SJSA1 (cell line): ENCODE measurements at regions not wholly inside any gene's neighbourhood (a gene's known extent, or its start where the extent isn't known, plus 50 kb on each side); places are given as distances from the start of the nearest gene placed in this dataset.

Experiments used
- DNase-seq, 2 experiments: peaks; one replicate each; pipeline ENCODE4 v3.0.0-alpha.2; 2015 to 2020; ENCODE audit warnings: low spot score in 2 of 2, low read depth in 1 of 2
- H3K27ac ChIP-seq: fragments of 250-450 bp; sonication (Bioruptor Pico); 2 replicates; pipeline ENCODE4 v1.5.1; 2020; ENCODE audit warnings: mild to moderate bottlenecking, moderate library complexity
- H3K27me3 ChIP-seq: fragments of 250-450 bp; sonication (Bioruptor Pico); replicated peaks from 2 replicates; pipeline ENCODE4 v1.5.1; 2020; ENCODE audit warnings: mild to moderate bottlenecking, moderate library complexity
- H3K36me3 ChIP-seq: fragments of 250-450 bp; sonication (Bioruptor Pico); 2 replicates; pipeline ENCODE4 v1.5.1; 2020; ENCODE audit warnings: mild to moderate bottlenecking
- H3K4me1 ChIP-seq: fragments of 250-450 bp; sonication (Bioruptor Pico); replicated peaks from 2 replicates; pipeline ENCODE4 v1.6.1; 2021; ENCODE audit warnings: mild to moderate bottlenecking
- H3K4me3 ChIP-seq: fragments of 250-450 bp; sonication (Bioruptor Pico); 2 replicates; pipeline ENCODE4 v1.5.1; 2020; ENCODE audit warnings: mild to moderate bottlenecking
- H3K9me3 ChIP-seq: fragments of 250-450 bp; sonication (Bioruptor Pico); replicated peaks from 2 replicates; pipeline ENCODE4 v1.5.1; 2020; ENCODE audit warnings: mild to moderate bottlenecking

DNA sequence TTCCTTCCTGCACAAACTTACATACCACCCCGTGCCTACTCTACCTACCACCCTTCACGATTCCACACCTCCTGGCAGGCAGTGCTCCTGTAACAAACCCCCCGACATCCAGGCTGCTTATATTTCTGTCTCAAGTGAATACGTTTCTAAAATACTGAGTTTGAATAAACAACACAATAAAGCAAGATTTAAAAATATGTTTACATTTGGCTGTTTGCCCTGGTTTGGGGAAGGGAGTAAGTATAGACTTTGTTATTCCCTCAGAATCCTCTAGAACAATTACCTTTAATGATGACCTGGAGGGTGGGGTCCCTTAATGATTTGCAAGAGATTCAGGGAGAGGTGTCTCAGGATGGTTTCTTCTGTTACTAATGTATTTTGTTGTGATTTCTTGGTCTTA, 402.6 kb upstream of the TBL1XR1 start:
- Histone ChIP-seq H3K9me3 (no peaks in the 10 kb centered on the region), H3K27ac (no peak overlapping the region)
- no peak for DNase-seq

DNA sequence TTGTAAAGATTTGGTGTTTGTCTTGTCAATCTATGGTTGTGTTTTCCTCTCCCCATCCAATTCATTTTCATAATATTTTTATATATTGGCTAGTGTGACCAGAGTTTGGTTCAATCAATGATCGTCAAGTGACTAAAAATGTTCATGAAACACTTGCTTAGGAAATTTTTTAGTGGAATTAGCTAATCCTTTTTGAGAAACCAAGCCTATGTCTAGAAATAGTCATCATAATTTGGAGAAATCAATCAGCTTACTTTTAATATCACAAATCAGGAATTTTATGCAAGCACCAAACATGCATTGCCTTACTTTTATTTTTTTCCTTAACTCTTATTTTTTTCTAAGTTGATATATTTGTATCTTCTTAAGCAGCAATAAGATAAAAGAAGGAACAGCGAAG, 403.1 kb upstream of the TBL1XR1 start:
- Histone ChIP-seq H3K36me3 (no peaks in the 10 kb centered on the region), H3K9me3 (0 out of 2 replicates have a peak, but pooled peaks cover 3% of the 10 kb centered on the region), H3K27ac (no peak overlapping the region), H3K27me3 (no peaks in the 10 kb centered on the region), H3K4me1 (peaks cover 48% of the 10 kb centered on the region), H3K4me3 (no peak overlapping the region)
- DNase-seq: no peak

More for the DNA sequence above, 402.6 kb upstream of the TBL1XR1 start:
- no peaks in the 10 kb centered on the region for H3K36me3 ChIP-seq
- H3K4me3 ChIP-seq: no peak overlapping the region
- H3K27me3 ChIP-seq: no peaks in the 10 kb centered on the region
- H3K4me1 ChIP-seq: peaks cover 50% of the 10 kb centered on the region

DNA sequence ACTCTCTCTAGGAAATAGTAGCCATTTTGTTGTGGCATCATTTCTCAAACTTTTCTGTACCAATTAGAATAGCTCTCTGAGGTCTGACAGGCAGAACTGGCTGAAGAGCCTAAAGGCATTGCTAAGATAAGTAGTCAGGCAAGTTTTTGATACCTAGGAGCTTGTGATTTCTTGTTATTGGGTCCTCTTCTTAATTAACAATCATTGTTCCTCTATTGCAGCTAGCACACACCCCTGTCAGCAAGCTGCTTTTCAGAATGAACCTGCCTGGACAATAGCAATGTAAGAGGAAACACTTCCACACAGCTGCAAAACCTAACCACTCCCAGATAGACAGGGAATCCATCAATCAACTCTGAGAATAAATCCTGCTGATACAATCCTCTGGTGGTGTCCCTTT, 403.9 kb upstream of the TBL1XR1 start:
- Histone ChIP-seq H3K27ac (no peak overlapping the region), H3K27me3 (no peaks in the 10 kb centered on the region), H3K4me3 (no peak overlapping the region), H3K9me3 (0 out of 2 replicates have a peak, but pooled peaks cover 3% of the 10 kb centered on the region), H3K36me3 (no peaks in the 10 kb centered on the region), H3K4me1 (peaks cover 41% of the 10 kb centered on the region)
- no peak for DNase-seq

DNA sequence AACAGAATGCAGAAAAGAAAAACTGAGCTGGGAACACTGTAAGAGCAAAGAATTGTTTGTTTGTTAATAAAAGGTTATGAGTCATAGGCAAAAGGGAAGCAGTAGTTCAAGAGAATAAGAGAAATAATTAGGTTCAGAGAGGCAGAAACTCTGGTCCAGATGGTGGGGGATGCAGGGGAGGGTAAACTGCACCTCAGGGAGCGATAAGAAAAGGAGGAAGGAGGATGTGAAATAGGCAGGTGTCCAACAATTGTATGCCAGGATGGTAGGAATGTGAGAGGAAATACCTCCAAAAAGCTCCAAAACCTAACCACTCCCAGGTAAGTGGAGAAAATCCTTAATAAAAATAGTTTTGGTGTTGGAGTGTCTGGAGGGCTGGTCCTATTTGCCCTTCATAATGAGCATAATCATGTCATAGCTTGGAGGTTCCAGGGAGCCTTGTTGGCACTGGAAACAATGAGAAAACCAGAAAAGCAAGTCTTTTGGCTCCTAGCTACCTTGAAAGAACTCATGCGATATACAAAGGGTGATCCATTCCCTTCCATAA, 405.4 kb upstream of the TBL1XR1 start:
- peaks cover 26% of the 10 kb centered on the region for H3K4me1 ChIP-seq
- 0 out of 2 replicates have a peak, but pooled peaks cover 3% of the 10 kb centered on the region for H3K9me3 ChIP-seq
- H3K4me3 ChIP-seq: no peak overlapping the region
- H3K27ac ChIP-seq: no peak overlapping the region
- DNase-seq: no peak
- no peaks in the 10 kb centered on the region for H3K27me3 ChIP-seq
- no peaks in the 10 kb centered on the region for H3K36me3 ChIP-seq

DNA sequence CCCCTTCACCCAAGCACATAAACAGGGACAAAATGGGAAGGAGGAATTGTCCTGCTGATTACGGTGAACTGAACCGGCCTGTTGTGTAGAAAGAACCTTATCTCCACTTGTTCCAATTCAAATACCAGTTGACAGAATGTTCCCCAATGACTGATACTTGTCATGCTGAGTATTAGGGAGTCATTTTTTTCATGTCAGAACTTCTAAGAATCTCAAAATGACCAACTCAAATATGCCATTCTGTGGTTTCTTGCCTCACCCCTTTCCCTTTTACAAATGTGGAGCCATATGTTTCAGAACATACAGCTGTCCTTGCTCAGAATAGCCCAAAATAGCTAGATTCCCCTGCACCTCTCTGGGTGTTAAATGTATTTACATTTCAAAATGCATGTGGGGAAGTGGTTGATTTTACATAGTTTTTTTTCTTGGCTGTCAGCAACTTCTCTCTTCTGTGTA, 405.9 kb upstream of the TBL1XR1 start:
- peaks cover 22% of the 10 kb centered on the region for H3K4me1 ChIP-seq
- H3K27me3 ChIP-seq: no peaks in the 10 kb centered on the region
- DNase-seq: no peak
- no peak overlapping the region for H3K4me3 ChIP-seq
- no peaks in the 10 kb centered on the region for H3K36me3 ChIP-seq
- H3K27ac ChIP-seq: no peak overlapping the region
- H3K9me3 ChIP-seq: 0 out of 2 replicates have a peak, but pooled peaks cover 3% of the 10 kb centered on the region

DNA sequence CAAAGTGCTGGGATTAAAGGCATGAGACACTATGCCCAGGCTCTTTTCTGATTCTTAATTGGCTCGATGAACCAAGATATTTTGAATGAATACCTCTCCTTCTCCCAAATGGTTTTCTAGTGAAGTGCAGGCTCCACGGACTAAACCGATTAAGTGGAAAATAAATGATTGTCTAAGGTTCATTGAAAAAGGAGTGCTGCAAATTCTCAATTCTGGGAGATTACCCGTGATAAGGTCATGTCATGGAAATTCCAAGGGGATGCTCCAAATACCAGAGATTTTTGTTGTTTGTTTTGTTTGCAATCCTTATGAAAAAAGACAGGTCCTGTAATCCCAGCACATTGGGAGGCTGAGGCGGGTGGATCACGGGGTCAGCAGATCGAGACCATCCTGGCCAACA, 406.9 kb upstream of the TBL1XR1 start:
- H3K27ac ChIP-seq: no peak overlapping the region
- DNase-seq: no peak
- peaks cover 22% of the 10 kb centered on the region for H3K4me1 ChIP-seq
- no peaks in the 10 kb centered on the region for H3K36me3 ChIP-seq
- H3K27me3 ChIP-seq: no peaks in the 10 kb centered on the region
- 0 out of 2 replicates have a peak, but pooled peaks cover 3% of the 10 kb centered on the region for H3K9me3 ChIP-seq
- H3K4me3 ChIP-seq: no peak overlapping the region

DNA sequence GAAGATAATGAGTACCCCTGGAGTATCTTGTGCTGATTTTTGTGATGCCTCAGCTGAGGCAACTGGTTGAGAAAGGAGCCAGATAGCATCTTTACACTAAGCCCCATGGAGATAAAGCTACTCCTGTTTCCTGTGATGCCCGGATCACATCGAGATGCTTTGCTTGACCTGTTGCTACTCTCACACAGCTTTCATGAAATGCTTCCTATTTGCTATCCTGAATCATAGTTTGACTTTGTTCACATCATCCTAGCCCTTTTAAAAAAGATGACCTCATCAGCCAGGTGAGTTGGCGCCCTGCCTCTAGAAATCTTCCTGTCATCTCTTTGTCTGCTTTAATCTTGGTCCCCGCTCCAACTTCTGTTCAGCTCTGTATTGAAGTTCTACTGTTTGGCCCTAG, 409.6 kb upstream of the TBL1XR1 start:
- no peak for DNase-seq
- Histone ChIP-seq H3K4me3 (no peak overlapping the region), H3K4me1 (peaks cover 28% of the 10 kb centered on the region), H3K27ac (no peak overlapping the region), H3K36me3 (no peaks in the 10 kb centered on the region), H3K27me3 (no peaks in the 10 kb centered on the region), H3K9me3 (0 out of 2 replicates have a peak, but pooled peaks cover 3% of the 10 kb centered on the region)

DNA sequence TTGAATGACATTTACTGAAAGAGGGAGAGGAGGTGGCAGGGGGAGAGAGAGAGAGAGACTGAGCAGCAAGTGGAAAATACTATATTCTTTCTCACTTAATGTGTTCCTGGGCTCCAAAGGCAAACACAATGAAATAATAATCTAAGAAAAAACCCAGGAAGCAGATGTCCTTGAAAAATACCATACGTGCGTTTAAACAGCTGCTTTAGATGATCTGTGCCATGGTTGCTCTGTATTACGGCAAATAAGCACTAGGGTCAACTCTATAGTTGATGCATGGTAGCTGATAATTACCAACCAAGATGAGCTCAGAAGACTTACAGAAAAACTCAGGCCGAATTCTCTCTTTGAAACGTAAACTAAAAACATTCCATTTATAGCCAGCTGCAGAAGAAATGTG, 410.3 kb upstream of the TBL1XR1 start:
- no peak for DNase-seq
- Histone ChIP-seq H3K36me3 (no peaks in the 10 kb centered on the region), H3K27me3 (no peaks in the 10 kb centered on the region), H3K27ac (no peak overlapping the region), H3K9me3 (0 out of 2 replicates have a peak, but pooled peaks cover 3% of the 10 kb centered on the region), H3K4me3 (no peak overlapping the region), H3K4me1 (peaks cover 23% of the 10 kb centered on the region)

DNA sequence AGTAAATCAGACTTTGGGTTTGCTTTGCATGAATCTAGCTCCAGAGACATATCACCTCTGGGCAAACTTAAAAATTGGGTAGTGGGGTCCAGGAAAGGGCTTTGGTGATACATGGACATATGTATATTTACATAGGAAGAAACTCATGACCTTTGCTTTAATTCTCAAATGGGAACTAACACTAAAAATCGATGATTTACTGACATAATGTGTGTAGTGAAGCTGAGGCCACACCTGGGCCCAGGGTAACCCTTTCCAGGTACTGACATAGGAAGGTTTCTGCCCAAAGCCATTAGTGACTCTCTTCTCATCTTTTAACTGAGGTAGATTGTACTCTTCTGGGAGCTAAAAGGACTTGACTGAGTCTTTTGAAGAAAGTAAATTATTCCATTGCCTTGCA, 411.2 kb upstream of the TBL1XR1 start:
- no peak for DNase-seq
- H3K27me3 ChIP-seq: no peaks in the 10 kb centered on the region
- H3K4me3 ChIP-seq: no peak overlapping the region
- peaks cover 16% of the 10 kb centered on the region for H3K4me1 ChIP-seq
- no peaks in the 10 kb centered on the region for H3K36me3 ChIP-seq
- H3K9me3 ChIP-seq: 0 out of 2 replicates have a peak, but pooled peaks cover 3% of the 10 kb centered on the region
- no peak overlapping the region for H3K27ac ChIP-seq

DNA sequence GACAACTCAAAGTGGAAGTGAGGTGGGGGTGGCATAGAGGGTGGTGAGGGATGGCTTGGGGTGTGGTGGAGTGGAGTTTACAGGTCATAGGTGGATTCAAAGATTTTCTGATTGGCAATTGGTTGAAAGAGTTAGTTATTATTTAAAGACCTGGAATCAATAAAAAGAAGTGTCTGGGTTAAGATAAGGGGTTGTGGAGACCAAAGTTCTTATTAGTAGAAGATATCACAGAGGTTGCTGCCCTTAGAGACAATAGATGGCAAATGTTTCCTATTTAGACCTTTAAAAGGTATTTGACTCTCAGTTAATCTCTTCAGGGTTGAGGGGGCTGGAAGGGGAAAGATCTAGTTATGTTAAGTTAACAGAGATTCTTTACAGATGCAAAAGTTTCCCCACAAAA, 412.3 kb upstream of the TBL1XR1 start:
- H3K27me3 ChIP-seq: no peaks in the 10 kb centered on the region
- no peak for DNase-seq
- H3K27ac ChIP-seq: no peak overlapping the region
- H3K4me3 ChIP-seq: no peak overlapping the region
- 0 out of 2 replicates have a peak, but pooled peaks cover 3% of the 10 kb centered on the region for H3K9me3 ChIP-seq
- H3K36me3 ChIP-seq: no peaks in the 10 kb centered on the region
- H3K4me1 ChIP-seq: peaks cover 7% of the 10 kb centered on the region

DNA sequence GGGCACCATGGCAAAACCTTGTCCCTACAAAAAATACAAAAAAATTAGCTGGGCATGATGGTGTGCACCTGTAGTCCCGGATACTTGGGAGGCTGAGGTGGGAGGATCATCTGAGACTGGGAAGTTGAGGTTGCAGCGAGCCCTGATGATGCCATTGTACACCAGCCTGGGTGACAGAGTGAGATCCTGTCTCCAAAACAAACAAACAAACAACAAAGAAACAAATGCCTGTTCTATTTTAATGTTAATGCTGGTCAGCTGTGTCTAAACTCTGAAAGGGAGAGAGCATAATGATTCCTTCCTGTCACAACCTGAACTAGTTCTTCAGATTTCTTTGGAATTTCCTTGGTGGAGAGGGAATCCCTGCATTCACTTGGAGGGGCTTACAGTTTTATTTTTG, 413.0 kb upstream of the TBL1XR1 start:
- H3K36me3 ChIP-seq: no peaks in the 10 kb centered on the region

DNA sequence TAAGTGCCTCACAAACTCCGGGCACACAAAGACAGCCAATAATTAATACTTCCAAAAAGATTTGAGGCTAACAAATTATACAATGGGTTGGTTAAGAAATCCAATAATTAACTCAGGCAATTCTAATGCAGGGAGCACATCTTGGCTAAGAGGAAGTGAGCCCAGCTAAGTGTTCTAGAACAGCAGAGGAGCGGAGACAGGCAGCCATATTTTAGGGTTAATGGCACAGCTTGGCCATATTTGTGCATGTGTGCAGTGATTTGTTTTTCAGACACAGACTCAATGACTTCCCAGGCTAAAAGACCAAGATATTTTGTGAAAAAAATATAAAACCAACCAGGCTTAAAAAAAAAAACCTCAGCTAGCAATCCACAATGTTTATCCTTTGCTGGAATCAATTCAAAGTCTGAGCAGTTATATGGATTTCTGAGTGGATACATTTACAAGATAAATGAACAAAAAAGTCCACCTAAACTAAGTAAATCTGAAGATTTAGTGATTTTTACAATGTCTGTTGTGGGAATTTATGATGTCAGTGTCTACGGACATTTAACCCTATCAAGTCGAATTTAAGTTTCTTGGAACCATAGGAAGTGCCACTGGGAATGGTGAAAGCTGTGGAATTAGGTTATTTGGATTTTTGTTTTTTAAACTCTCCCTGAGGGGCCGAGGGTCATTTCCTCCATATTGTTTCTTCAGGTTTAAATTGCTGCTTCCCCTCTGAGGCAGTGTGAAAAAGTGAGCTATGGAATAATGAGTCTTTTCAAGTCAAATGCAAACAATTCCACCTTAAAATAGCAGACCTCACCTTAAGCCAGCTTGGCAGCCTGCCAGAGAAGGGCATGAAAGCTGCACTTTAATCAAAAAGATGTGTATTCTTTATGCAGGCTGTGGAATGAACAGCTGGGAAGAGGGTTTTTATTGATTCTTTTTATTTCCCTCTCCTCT, 413.7 kb upstream of the TBL1XR1 start:
- Histone ChIP-seq H3K9me3 (no peaks in the 10 kb centered on the region), H3K36me3 (no peaks in the 10 kb centered on the region), H3K27me3 (no peaks in the 10 kb centered on the region), H3K4me1 (peaks cover 7% of the 10 kb centered on the region), H3K27ac (no peak overlapping the region), H3K4me3 (no peak overlapping the region)
- no peak for DNase-seq

More for the DNA sequence above, 413.0 kb upstream of the TBL1XR1 start:
- no peaks in the 10 kb centered on the region for H3K27me3 ChIP-seq
- DNase-seq: no peak
- no peak overlapping the region for H3K27ac ChIP-seq
- 0 out of 2 replicates have a peak, but pooled peaks cover 2% of the 10 kb centered on the region for H3K9me3 ChIP-seq
- peaks cover 7% of the 10 kb centered on the region for H3K4me1 ChIP-seq
- H3K4me3 ChIP-seq: no peak overlapping the region

DNA sequence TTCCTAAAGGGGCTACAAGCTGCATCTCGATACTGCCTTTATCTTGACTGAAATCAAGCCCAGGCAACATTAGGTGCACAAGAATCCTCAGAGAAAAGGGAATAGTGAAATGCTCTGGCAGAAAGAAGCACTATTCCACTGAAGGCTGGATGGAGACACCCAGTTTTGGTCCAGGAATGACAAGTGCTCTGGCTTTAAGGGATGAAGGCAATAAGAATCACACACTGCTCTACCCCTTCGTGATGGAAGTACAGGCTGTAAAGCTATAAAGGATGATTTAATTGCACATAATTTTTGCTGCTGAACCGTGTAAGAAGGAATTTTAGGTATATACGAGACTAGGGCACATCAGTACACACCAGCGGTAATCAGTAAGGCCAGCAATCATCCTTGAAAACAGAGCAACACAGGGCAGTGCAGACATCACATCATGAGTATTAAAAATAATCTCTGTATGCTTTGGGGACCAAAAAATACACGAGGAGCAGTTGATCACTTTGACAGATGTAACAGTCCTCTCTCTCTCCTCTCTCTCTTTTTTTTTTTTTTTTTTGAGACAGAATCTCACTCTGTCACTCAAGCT, 414.6 kb upstream of the TBL1XR1 start:
- Histone ChIP-seq H3K4me3 (no peak overlapping the region), H3K27ac (no peak overlapping the region), H3K36me3 (no peaks in the 10 kb centered on the region), H3K4me1 (peaks cover 7% of the 10 kb centered on the region), H3K27me3 (no peaks in the 10 kb centered on the region), H3K9me3 (no peaks in the 10 kb centered on the region)
- DNase-seq: no peak

DNA sequence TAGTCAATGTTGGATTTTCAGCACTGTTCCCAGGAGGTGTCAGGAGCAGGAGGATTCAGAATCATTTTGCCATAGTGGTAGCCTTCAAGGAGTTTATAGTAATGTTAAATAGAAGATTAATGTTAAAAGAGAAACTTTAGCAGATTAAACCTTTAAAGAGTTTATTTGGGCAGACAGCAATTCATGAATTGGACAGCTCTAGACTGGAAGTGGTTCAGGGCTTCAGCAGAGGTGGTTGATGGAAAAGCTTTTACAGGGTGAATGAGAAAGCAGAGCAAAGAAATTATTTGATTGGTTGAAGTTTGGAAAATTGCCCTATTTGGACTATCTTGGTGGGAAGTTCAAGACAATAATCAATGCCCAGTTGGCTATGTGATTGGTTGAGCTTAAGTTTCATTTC, 416.6 kb upstream of the TBL1XR1 start:
- no peak overlapping the region for H3K4me3 ChIP-seq
- H3K9me3 ChIP-seq: no peaks in the 10 kb centered on the region
- no peaks in the 10 kb centered on the region for H3K36me3 ChIP-seq
- peaks cover 12% of the 10 kb centered on the region for H3K4me1 ChIP-seq
- no peak overlapping the region for H3K27ac ChIP-seq
- no peak for DNase-seq
- no peaks in the 10 kb centered on the region for H3K27me3 ChIP-seq
